ENCODE measurements at regions not wholly inside any gene's neighbourhood (a gene's known extent, or its start where the extent isn't known, plus 50 kb on each side); places are given as distances from the start of the nearest gene placed in this dataset.

DNA sequence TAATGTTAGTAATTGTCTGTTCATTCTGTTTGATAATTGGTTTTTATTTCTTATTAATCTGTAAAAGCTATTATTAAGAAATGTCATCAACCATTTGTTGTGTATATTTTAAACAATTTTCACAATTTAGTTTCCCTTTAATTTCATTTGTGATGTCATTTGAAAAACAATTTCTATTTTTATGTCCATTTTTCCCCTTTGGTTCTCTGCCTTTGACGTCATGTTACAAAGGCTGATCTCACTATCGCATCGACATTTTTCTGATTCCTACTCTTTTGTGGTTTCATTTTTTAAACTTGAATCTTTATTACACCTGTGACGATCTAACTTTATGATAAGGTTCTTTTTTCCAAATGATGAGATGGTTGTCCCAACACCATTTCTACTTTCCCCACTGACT is 191.0 kb upstream of the ZNF507 start:
- TF ChIP-seq EGR1 (IDR thresholded peaks at IDR 0.05) (no peak), TEAD4 (IDR thresholded peaks at IDR 0.05) (no peak), ZBTB7A (IDR thresholded peaks at IDR 0.05; ENCODE audit: low read depth) (no peak), FOXM1 (IDR thresholded peaks at IDR 0.05; ENCODE audit: borderline replicate concordance, low read depth) (no peak), TAF1 (IDR thresholded peaks at IDR 0.05; ENCODE audit: low read depth) (no peak), TCF12 (IDR thresholded peaks at IDR 0.05; ENCODE audit: low read depth) (no peak), RAD21 (IDR thresholded peaks at IDR 0.05; ENCODE audit: low read depth) (no peak), NFIC (IDR thresholded peaks at IDR 0.05) (no peak), YY1 (IDR thresholded peaks at IDR 0.05; ENCODE audit: low read depth) (no peak), EP300 (IDR thresholded peaks at IDR 0.05; ENCODE audit: borderline replicate concordance) (no peak), CREB1 (IDR thresholded peaks at IDR 0.05; ENCODE audit: low read depth) (no peak), CEBPB (IDR thresholded peaks at IDR 0.05) (no peak)
- TF ChIP-seq, protein P1, sequence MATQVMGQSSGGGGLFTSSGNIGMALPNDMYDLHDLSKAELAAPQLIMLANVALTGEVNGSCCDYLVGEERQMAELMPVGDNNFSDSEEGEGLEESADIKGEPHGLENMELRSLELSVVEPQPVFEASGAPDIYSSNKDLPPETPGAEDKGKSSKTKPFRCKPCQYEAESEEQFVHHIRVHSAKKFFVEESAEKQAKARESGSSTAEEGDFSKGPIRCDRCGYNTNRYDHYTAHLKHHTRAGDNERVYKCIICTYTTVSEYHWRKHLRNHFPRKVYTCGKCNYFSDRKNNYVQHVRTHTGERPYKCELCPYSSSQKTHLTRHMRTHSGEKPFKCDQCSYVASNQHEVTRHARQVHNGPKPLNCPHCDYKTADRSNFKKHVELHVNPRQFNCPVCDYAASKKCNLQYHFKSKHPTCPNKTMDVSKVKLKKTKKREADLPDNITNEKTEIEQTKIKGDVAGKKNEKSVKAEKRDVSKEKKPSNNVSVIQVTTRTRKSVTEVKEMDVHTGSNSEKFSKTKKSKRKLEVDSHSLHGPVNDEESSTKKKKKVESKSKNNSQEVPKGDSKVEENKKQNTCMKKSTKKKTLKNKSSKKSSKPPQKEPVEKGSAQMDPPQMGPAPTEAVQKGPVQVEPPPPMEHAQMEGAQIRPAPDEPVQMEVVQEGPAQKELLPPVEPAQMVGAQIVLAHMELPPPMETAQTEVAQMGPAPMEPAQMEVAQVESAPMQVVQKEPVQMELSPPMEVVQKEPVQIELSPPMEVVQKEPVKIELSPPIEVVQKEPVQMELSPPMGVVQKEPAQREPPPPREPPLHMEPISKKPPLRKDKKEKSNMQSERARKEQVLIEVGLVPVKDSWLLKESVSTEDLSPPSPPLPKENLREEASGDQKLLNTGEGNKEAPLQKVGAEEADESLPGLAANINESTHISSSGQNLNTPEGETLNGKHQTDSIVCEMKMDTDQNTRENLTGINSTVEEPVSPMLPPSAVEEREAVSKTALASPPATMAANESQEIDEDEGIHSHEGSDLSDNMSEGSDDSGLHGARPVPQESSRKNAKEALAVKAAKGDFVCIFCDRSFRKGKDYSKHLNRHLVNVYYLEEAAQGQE (IDR thresholded peaks at IDR 0.05; ENCODE audit: low read depth), result no peak
- TF ChIP-seq, protein P2, sequence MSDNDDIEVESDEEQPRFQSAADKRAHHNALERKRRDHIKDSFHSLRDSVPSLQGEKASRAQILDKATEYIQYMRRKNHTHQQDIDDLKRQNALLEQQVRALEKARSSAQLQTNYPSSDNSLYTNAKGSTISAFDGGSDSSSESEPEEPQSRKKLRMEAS (IDR thresholded peaks at IDR 0.05), result no peak
- TF ChIP-seq, protein P3, sequence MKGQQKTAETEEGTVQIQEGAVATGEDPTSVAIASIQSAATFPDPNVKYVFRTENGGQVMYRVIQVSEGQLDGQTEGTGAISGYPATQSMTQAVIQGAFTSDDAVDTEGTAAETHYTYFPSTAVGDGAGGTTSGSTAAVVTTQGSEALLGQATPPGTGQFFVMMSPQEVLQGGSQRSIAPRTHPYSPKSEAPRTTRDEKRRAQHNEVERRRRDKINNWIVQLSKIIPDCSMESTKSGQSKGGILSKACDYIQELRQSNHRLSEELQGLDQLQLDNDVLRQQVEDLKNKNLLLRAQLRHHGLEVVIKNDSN (IDR thresholded peaks at IDR 0.05), result no peak

DNA sequence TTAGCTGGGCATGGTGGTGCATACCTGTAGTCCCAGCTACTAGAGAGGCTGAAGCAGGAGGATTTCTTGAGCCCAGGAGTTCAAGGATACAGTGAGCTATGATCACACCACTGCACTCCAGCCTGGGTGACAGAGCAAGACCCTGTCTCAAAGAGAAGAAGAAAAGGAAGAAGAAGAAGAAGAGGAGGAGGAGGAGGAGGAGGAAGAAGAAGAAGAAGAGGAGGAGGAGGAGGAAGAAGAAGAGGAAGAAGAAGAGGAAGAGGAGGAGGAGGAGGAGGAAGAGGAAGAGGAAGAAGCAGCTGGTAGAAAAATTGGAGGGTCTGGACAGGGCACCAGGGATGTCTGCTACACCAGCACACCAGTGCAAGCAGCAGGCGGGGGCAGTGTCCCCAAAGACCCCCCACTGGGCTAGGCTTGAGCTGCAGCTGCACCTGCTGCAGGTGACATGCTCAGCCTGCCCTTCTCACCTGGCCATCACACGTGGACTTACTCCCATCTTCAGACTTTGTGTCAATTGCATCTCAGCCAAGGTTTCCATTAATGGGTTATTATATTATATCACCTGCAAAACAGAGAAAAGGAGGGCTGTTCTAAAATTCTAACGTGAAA is 180.9 kb upstream of the ZNF507 start:
- TF ChIP-seq TCF12 (IDR thresholded peaks at IDR 0.05; ENCODE audit: low read depth), result no peak
- no peak for TF ChIP-seq TEAD4 (IDR thresholded peaks at IDR 0.05)
- TF ChIP-seq, protein P3 (IDR thresholded peaks at IDR 0.05), result no peak
- no peak for TF ChIP-seq CEBPB (IDR thresholded peaks at IDR 0.05)
- no peak for TF ChIP-seq EP300 (IDR thresholded peaks at IDR 0.05; ENCODE audit: borderline replicate concordance)
- TF ChIP-seq CREB1 (IDR thresholded peaks at IDR 0.05; ENCODE audit: low read depth), result no peak
- no peak for TF ChIP-seq ZBTB7A (IDR thresholded peaks at IDR 0.05; ENCODE audit: low read depth)
- no peak for TF ChIP-seq YY1 (IDR thresholded peaks at IDR 0.05; ENCODE audit: low read depth)
- TF ChIP-seq EGR1 (IDR thresholded peaks at IDR 0.05), result no peak
- TF ChIP-seq TAF1 (IDR thresholded peaks at IDR 0.05; ENCODE audit: low read depth), result no peak
- TF ChIP-seq NFIC (IDR thresholded peaks at IDR 0.05), result no peak
- TF ChIP-seq FOXM1 (IDR thresholded peaks at IDR 0.05; ENCODE audit: borderline replicate concordance, low read depth), result no peak
- TF ChIP-seq, protein P2 (IDR thresholded peaks at IDR 0.05), result no peak
- TF ChIP-seq, protein P1 (IDR thresholded peaks at IDR 0.05; ENCODE audit: low read depth), result no peak
- no peak for TF ChIP-seq RAD21 (IDR thresholded peaks at IDR 0.05; ENCODE audit: low read depth)

DNA sequence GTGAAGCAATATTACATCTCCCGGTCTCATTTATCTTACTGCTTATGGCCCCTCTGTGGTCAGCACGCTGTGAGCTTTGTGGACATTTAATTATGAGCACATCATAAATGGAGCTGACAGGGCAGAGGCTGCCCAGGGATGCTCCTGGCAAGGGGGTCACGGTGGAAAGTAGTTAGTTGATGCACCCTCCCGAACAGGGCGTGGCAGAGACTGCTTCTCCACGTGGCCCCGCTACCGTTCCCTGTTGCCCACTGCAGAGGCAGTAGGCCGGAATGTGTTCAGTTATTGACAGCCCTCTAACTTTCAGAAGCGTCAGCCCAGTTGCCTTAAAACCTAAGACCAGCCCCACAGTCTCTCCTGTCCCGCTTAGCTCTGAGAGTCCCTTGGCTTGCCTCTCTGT is 180.3 kb upstream of the ZNF507 start:
- TF ChIP-seq TEAD4 (IDR thresholded peaks at IDR 0.05) (no peak), EGR1 (IDR thresholded peaks at IDR 0.05) (no peak), ZBTB7A (IDR thresholded peaks at IDR 0.05; ENCODE audit: low read depth) (no peak), EP300 (IDR thresholded peaks at IDR 0.05; ENCODE audit: borderline replicate concordance) (no peak), TCF12 (IDR thresholded peaks at IDR 0.05; ENCODE audit: low read depth) (no peak), NFIC (IDR thresholded peaks at IDR 0.05) (no peak), CREB1 (IDR thresholded peaks at IDR 0.05; ENCODE audit: low read depth) (no peak), TAF1 (IDR thresholded peaks at IDR 0.05; ENCODE audit: low read depth) (no peak), RAD21 (IDR thresholded peaks at IDR 0.05; ENCODE audit: low read depth) (no peak), YY1 (IDR thresholded peaks at IDR 0.05; ENCODE audit: low read depth) (no peak), CEBPB (IDR thresholded peaks at IDR 0.05) (no peak), FOXM1 (IDR thresholded peaks at IDR 0.05; ENCODE audit: borderline replicate concordance, low read depth) (no peak)
- TF ChIP-seq, protein P2 (IDR thresholded peaks at IDR 0.05), result no peak
- TF ChIP-seq, protein P3 (IDR thresholded peaks at IDR 0.05), result no peak
- TF ChIP-seq, protein P1 (IDR thresholded peaks at IDR 0.05; ENCODE audit: low read depth), result no peak

Measured in Ishikawa (cell line).